Fibroblast of skin of scalp (primary cell): ENCODE measurements at regions not wholly inside any gene's neighbourhood (a gene's known extent, or its start where the extent isn't known, plus 50 kb on each side); places are given as distances from the start of the nearest gene placed in this dataset.
A peak's percentile ranks its signal among the peaks of the same experiment; 100 is the strongest.
"Not testable (repeated sequence)": the region's sequence is repeated elsewhere in the genome, so short reads cannot be mapped to it uniquely, and the experiment has no call there.

ENCODE experiments used
- DNase-seq: peaks from one replicate; pipeline ENCODE4 v3.0.0-alpha.2; 2013

DNA sequence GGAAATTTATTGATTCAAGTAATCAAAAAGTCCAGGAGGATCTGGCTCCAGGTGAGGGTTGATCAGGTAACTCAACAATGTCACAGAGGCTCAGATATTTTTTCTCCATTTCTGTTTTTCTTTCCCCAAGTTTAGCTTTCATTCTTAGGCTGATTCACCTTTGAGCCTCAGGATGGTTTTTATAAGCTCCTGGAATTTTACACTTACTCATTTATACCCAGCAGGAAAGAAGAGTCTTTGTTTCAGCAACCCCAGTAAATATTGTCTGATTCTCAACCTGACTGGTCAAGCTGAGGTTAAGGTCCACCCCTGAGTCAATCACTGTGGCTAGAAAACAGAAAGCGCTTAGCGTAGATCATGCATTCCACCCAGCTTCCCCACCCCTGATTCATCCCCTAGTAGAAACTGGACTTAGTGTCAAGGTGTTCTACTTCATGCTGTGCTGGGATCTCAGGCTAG is 500.6 kb downstream of the KIF4B start:
- DNase-seq = no peak

DNA sequence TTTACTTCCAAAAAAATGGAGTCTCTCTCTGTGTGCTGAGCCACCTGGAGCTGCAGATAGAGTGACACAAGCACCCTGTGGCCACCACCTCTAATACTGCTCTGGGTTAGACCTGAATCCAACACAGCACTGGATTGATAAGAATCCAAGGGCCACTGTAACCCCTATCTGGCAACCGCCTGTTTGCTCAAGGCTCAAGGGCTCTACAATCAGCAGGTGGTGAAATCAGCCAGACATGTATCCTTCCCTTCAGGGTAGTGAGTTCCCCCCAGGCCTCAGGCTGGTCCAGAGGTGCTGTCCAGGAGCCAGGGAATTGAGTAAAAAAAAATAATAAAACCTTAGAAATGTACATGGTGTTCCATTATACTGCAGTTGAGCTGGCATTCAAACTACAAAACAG is 509.0 kb downstream of the KIF4B start:
- DNase-seq = no peak

DNA sequence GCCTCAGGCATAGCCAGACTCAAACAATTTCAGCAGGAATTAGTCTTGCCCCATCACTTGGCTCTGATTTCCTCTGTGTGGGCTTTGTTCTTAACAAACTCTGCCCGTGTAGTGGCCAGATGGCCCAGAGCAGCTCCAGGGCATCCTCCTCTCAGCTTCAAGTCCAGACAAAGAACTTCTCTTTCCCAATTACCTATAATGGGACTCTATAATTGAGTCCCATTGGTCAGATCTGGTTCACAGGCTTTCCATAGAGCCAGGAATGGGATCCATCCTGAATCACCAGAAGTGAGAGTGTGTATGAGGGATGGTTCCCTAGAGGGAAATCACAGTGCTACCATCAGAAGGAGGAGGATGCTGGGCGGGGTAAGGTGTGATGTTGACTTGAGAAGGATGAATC is 515.8 kb downstream of the KIF4B start:
- no peak for DNase-seq

DNA sequence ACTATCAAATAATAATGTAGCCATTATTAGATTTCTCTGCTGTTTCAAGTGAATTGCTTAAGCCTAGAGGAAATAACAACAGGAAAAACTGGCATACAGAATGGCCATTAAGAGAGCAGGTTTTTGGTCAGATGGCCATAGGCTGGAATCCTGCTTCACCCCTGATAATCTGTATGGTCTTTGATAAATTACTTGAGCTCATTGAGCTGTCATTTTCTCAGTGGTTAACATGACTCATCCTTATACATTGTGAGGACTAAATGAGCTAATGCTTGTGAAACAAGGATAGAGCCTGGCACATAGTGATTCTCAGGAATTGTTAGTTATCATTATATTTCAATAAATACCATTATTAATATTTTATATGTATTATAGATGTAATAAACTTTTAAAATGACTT is 516.5 kb downstream of the KIF4B start:
- DNase-seq = peak; percentile 12

DNA sequence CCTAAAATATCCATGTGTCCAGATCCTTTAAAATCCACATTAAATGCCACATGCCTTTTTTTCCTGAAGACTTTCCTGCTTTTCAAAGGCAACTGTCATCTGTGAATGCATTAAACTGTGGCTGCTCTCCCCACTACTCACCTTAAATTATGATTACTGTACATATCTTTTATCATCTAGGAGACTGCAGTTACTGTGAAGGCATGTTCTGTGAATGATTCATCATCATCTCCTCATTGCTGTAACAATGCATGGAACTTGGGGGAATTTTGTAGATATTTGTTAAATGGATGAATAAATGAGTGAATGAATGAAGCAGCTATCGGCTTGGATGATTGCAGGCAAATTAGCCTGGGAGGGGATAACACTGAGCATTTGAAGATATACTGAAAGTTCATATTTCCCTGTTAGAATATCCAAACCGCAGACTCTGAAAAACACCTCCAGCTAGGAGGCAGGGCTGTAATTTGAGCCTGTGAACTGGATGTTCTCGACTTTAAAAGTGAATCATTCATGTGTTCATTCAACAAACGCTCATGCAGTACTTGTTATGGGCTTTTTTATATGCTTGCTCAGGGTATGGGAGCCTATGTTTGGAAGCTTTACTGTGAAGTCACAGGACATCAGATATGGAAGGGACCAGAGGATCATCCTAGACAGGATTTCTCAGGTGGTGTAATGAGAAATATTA is 519.2 kb downstream of the KIF4B start:
- DNase-seq = no peak

DNA sequence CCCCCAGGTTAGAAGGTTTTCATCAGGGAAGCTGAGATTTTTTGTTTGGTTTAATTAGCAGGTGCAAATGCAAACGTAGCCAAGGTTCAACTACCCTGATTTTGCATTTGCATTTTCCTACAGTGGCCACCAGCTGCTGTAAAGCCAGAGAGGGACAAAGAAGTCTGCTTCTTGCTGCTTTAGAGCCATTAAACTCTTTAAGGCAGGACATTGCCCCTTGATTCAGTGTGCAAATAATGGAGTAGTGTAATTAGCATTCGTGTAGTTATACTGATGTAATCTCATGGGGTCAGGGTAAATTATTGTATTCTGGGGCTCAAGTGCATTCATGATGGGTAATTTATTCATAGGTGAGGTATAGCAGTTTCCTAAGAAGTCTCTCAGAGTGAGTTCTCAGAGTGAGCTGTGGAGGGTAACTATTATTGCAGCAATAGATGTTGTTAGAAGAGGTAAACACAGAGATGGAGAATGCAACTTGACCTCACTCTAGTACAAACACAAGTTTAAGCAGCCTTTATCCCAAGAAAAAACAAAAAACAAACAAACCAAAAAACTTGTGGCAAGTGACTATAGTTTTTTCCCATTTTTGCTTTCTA is 526.5 kb downstream of the KIF4B start:
- DNase-seq = no peak

DNA sequence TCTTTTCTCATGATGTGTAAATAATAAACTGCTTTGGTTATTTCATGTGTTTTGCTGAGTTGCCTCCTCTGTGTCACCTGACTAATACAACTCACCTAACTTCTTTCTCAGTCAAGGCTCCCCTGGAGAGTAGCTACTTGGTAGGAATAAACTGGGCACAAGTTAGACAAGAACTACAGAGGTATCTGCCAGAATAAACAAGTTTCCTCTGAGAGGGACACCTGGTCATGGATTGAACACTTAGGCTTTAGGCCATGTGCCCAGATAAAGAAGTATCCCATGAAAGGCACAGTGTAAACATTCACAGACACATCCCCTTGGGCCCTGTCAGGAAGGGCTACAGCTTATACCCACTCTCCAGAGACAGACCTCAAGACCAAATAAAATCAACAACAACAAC is 532.5 kb downstream of the KIF4B start:
- no peak for DNase-seq

DNA sequence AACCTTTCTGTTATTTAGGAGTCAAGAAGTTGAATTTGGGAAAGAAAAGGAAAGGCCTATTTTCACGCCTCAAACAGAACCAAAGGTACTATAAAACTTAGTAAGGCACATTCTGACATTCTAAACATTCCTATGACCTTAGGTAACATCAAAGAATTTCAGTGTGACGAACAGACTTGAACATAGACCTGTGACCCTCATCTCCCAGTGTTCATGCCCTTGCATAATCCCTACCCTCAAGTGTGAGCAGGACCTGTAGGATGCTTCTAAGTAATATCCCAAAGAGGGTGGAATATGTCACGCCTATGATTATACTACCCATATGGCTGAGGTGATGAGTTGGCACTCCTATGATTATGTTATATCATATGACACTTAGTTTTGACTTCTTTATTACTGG is 540.9 kb downstream of the KIF4B start:
- no peak for DNase-seq

DNA sequence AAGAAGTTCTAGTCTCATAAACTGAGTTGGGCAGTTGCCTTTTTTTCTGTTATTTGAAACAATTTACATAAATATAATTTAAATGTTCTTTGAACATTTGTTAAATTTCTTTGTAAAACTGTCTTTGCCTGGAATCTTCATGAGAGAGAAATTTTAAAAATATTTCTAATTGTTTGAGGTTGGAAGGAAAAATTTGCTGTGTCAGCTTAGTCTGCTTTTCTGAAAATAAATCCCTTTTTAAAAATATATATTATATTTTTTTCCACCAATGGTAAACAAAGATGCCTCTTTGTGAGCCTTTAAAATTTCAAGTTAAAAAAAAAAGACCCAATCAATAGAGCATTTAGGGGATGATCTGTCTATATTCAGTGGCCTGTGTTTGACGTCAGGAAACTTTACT is 542.7 kb downstream of the KIF4B start:
- no peak for DNase-seq

DNA sequence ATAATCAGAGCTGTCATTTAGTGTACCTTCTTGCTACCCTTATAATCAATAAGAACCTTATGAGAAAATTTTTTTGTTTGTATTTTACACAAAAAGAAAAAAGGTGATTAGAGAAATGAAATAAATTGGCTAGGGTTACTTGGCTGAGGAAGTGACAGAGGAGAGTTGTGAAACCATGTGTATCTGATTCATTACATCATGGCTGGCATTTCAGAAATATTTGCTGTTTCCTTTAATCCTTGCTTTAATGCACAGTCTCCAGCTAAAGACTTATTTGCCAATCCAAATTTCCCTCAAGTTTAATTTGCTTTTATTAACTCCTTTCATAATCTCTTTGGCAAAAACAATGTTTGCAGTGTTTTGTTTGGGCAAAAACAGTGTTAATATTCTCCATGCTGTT is 543.1 kb downstream of the KIF4B start:
- no peak for DNase-seq

DNA sequence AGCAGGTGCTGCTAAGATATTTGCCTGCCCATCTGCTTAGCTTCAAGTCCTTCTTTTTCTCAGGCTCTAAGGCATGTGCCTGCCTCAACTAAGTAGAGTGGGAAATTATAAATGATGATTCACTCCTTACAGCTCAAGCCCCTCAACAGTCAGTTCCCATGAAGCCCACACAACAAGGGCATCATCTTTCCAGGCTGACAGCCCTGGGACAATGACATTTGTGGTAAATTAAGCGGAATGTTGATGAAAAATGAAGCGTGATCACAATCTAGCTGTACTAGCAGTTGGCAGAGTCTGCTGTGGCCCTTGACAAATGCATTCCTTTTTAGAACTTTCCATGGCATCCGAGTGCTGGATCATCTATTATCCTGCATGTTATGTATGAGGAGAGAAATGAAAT is 548.6 kb downstream of the KIF4B start:
- no peak for DNase-seq

DNA sequence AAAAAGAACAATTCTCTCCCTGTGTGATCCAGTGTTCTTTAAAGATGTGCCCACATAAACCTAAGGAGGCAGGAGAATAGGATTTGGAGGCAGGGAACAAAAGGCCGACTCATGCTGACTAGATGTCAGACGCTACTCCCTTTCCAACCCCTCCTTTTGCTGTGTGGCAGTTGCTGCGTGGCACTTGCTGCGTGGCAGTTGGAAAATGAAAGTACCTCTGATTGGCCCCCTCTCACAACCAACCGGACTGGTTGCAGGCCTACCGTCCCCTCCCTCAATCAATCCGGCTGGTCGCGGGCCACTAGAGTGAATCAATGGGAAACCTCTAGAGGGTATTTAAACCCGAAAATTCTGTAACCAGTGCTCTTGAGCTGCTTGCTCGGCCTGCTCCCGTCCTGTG is 551.0 kb downstream of the KIF4B start:
- no peak for DNase-seq

DNA sequence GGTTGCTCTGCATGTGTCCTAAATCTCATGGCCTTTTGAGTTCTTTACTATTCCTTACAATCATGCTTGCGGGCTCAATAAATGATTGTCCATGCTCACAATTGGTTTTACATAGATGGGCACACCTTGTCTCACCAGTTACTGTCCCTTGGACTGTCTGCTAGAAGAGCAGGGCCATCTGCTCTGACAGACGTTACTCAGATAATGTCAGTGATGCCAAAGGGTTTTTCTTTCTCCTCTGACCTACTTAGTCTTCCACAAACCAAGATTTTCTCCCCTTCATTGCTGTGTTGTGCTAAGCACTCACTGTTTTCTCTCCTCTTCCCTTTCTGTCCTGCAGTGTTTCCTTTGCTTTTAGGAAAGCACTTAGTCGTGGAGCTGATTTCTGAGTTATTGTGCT is 562.3 kb downstream of the KIF4B start:
- no peak for DNase-seq

DNA sequence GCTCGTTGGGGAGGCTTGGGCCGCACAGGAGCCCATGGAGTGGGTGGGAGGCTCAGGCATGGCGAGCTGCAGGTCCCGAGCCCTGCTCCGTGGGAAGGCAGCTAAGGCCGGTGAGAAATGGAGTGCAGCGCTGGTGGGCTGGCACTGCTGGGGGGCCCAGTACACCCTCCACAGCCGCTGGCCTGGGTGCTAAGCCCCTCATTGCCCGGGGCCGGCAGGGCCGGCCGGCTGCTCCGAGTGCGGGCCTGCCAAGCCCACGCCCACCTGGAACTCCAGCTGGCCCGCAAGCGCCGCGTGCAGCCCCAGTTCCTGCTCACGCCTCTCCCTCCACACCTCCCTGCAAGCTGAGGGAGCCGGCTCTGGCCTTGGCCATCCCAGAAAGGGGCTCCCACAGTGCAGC is 573.3 kb downstream of the KIF4B start:
- not testable (repeated sequence) for DNase-seq

DNA sequence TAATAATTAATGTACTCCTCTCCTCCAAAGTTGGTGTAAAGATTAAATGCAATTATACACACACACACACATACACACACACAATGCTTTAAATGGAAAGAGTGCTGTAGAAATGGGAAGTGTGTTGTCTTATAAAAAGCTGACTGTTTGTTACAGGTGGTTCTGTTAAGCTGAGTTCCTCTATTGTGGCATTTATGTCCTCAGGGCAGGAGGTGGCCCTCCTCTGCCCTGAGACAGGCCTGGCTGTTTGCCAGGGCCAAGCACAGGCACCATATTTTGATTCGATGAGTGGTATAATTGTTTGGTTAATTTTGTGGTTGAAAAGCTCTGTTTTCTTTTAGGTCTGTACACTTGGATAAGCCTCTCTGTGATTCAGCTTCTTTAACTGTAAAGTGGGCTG is 573.9 kb downstream of the KIF4B start:
- no peak for DNase-seq

DNA sequence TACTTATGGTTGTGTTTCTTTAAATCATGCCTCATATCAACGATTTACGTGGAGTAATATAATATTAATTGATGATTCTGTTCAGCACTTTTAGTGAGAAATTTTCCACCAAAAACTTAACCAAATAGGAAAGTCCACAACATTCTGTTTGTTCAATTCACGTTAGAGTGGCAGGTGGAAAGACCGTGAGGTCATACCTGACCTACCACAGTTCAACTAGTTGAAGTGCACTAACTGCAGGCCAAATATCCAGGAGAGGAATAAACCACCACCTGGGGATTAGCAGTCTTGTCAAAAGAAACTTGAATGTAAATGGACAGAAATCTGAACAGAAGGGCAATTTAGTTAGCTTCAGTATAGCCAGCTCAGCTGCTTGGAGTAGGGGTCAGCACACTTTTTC is 577.7 kb downstream of the KIF4B start:
- no peak for DNase-seq

DNA sequence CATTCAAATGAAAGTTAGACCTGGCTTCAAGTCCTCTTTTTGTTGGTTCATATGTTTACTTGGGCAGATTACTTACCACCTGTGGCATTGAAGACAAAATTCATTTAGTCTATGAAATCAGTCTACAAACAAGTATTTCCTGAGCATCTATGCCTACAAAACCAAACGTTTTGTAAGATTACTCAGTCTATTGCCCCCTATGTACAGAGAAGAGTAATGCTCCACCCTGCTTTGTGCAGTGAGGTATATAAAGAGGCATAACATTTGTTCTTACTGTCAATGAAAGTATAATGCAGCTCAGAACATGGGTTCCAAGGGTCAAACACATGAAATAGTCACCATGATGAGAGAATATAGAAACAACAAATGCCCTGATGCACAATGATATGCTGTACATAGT is 580.7 kb downstream of the KIF4B start:
- no peak for DNase-seq

DNA sequence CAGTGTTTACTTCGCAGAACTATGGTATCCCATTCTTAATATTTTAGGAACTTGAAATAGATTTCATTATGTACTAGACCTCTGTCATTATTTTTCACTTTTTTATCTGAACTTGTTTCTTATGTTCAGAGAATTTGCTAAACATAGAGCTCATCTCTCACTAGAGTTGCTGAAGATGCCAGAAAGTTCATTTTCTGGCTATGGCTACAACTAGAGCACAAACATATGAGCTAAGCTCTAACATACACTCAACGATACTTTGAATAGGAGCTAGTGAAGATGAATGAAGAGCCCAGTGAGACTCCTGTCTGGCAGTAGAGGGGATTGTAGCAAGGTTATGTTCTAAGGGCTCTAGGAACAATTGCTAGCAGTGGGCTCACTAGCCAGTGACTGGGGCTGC is 582.2 kb downstream of the KIF4B start:
- no peak for DNase-seq

DNA sequence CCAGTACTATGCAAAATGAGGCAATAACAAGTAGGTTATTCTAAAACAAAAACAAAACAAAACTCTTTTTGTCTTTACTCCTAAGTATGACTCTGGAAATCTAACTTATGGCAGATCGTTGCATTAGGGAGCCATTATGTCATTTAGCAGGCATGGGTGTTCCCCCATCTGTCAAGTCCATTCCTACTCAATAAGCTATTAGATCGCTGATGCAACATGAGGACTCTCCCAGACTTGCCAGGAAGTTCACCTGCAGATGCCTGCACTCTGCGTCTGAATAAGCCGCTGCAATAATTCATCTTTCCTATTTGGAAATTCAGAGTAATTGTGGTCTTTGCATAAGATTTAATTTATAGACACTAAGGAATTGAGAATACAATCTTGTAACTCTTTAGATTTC is 585.0 kb downstream of the KIF4B start:
- no peak for DNase-seq

DNA sequence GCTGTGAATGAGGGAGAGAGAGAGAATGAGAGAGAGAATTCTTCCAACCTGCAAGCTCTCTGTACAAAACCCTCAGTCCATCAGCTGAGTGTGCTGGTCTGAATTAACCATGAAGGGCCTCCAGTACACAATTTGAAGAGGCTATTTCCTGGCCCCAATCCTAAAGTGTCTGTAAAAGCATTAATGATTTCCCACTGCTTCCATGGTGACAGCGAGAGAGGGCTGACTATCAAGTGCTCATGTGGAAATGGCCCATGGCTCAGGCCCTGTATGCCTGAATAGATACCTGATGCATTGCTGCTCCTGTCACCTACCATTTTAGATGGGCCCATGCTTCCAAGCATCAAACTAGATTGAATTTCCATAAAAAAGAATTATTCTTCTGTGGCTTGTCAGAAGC is 592.4 kb downstream of the KIF4B start:
- DNase-seq = no peak

DNA sequence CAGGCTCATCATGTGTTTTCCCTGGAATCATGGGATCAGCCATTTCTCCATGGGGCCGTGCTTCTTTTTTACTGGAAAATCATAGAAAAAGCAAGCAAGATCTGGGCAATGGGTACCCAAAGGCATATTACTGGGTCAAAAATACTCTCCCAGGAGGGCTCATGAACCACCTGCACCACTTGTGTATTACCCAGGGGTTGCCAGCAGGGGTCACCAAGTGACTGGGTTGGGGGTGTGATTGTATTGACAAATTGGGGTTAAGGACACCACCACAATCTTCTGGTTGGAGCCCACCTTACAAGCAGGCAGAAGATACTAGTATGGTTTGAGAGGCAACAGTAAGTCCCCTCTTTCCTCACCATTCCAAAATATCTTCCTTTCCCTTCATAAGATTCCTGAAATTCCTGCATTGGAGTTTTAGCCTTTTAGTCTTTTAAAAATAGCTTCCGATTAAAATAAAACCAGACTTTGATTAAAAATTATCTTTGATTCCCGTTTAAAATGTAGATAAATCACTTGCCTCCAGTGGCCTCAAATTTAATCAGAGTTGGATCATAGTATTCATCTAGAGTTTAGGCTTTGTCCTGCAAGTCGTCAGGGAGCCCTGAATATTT is 603.3 kb downstream of the KIF4B start:
- peak; percentile 43 for DNase-seq

DNA sequence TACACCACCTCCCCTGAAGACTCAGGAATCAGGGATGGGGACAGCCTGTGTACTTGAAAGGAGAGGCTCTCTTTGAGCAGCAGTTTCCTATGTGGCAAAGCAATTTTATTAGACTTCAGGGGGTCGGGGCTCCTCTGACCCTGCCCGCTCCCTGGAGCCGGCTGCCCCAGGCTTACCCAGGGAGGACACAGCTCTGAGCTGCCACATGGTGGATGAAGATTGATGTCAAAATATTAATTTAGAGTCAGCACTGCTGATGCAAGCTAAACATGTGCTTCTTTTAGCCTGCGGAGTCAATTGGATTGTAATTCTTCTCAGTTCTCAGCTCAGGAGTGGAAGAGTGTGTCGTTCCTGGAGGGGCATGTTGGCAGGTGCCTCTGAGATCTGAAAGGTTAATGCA is 606.1 kb downstream of the KIF4B start:
- DNase-seq = no peak

DNA sequence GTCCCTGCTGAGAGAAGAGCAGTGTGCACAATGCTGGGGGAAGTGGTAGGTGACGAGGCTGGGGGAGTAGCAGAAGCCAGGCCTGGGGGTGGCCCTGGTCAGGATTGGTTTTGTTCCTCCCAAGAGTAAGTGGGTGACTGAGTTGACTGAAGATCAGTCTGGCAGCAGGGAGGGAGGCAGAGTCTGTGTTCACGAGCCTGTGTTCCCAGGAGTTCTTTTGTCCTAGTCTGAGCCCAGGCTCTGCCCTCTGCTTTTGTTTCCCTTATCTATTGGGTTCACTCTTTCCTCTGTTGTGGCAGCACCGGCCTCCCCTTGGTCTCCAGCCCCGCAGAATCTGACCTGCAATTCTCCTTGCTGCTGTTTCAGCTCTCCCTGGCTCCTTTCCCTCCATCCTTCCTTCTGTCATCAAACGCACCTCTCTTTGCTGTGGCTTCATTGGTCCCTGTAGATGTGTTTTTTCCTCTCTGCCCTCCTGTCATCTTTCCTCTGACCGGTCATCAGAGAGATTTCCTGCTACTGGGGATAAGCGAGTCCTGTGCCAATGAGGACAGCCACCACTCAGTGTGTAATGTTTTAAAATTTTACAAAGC is 607.4 kb downstream of the KIF4B start:
- DNase-seq = no peak
